ENCODE measurements at regions not wholly inside any gene's neighbourhood (a gene's known extent, or its start where the extent isn't known, plus 50 kb on each side); places are given as distances from the start of the nearest gene placed in this dataset.

GRCh38 chr9:135414293-135414692 is 65.3 kb upstream of the PPP1R26 start:
- intact Hi-C loops (cut with micrococcal nuclease) = loop anchor here (5.0 to 10.0 kb wide), 2 partner anchors 639 to 967 kb away; no protein-coding TSS in a partner anchor
- Histone ChIP-seq H3K27ac (ENCODE audit: insufficient read depth, low read length) (no peak overlapping the region), H2BK5ac (ENCODE audit: low read depth, low read length, poor library complexity, severe bottlenecking) (no peak overlapping the region), H3K14ac (replicated peaks; ENCODE audit: low read depth, low read length) (no peak overlapping the region), H3K23ac (ENCODE audit: low read depth, low read length) (no peak overlapping the region), H3K56ac (ENCODE audit: extremely low read depth, insufficient read depth, low read length) (no peak overlapping the region), H2AK5ac (ENCODE audit: low read depth, low read length) (no peak overlapping the region), H4K8ac (ENCODE audit: low read depth in 2 of 2, low read length in 2 of 2) (no peak overlapping the region), H2BK15ac (ENCODE audit: low read depth, low read length) (no peak overlapping the region), H3K4me2 (ENCODE audit: low read depth, low read length) (no peak overlapping the region), H3K36me3 (ENCODE audit: control insufficient read depth, insufficient read depth, low read length) (no peaks in the 10 kb centered on the region), H2BK120ac (ENCODE audit: low read depth, low read length) (no peak overlapping the region), H3K27me3 (ENCODE audit: control insufficient read depth, insufficient read depth, low read length) (peaks cover 9% of the 10 kb centered on the region; the same call in 1 of the 2 replicates), H3K4me1 (ENCODE audit: control insufficient read depth, insufficient read depth, low read length) (no peaks in the 10 kb centered on the region), H3K18ac (ENCODE audit: low read depth, low read length) (no peak overlapping the region), H4K91ac (ENCODE audit: insufficient read depth, low read depth, low read length) (no peak overlapping the region), H3K9ac (ENCODE audit: low read depth, low read length) (no peak overlapping the region), H4K20me1 (ENCODE audit: insufficient read depth, low read length) (no peaks in the 10 kb centered on the region), H4K5ac (ENCODE audit: low read depth, low read length) (no peak overlapping the region), H2BK20ac (ENCODE audit: low read depth, low read length) (no peak overlapping the region), H3K4ac (ENCODE audit: low read depth, low read length) (no peak overlapping the region), H2AK9ac (replicated peaks; ENCODE audit: low read depth, low read length, poor library complexity) (no peak overlapping the region), H3K79me1 (ENCODE audit: low read depth in 1 of 2, low read length in 2 of 2) (no peaks in the 10 kb centered on the region), H3K9me1 (ENCODE audit: insufficient read depth, low read length) (no peaks in the 10 kb centered on the region), H2AFZ (replicated peaks; ENCODE audit: low read length, poor library complexity) (no peak overlapping the region), H3K4me3 (ENCODE audit: insufficient read depth, low read depth, low read length) (no peak overlapping the region), H3K9me3 (ENCODE audit: control insufficient read depth, insufficient read depth, low read length) (no peaks in the 10 kb centered on the region)
- DNase-seq = no peak
- CTCF ChIA-PET = no interaction called here
- in situ Hi-C loops (cut with MboI; ENCODE audit: low sequenced_read_pairs) = no loop called here
- no TSS peak for BruUV-seq (replicated peaks)
- POLR2A ChIA-PET (ENCODE audit: unreplicated experiment) = no interaction called here
- dilution Hi-C loops (cut with HindIII; ENCODE audit: low sequenced_read_pairs, unreplicated experiment) = no loop called here
- ATAC-seq (ENCODE audit: low read depth) = no peak
- 78% methylated on average over 4 of the region's 13 CpGs; no CpG with 5 or more reads in 1 of the 2 experiments for WGBS, 2 experiments (ENCODE audit: extremely low coverage in 2 of 2, insufficient read length in 1 of 2)
- peak; percentile 81 for TF ChIP-seq CEBPB (IDR thresholded peaks at IDR 0.05; ENCODE audit: low read depth, low read length)
- TF ChIP-seq BHLHE40 (IDR thresholded peaks at IDR 0.05; ENCODE audit: low read depth, low read length) = no peak

All from IMR-90 (cell line).